HG02981 (cell line): ENCODE measurements at regions not wholly inside any gene's neighbourhood (a gene's known extent, or its start where the extent isn't known, plus 50 kb on each side); places are given as distances from the start of the nearest gene placed in this dataset.

Source experiments
- ATAC-seq: cut with Tn5 transposase; IDR thresholded peaks from one replicate; pipeline ENCODE4 v1.9.1; 2021; ENCODE audit warnings: mild to moderate bottlenecking, moderate library complexity; ENCODE audit not compliant: unreplicated experiment

DNA sequence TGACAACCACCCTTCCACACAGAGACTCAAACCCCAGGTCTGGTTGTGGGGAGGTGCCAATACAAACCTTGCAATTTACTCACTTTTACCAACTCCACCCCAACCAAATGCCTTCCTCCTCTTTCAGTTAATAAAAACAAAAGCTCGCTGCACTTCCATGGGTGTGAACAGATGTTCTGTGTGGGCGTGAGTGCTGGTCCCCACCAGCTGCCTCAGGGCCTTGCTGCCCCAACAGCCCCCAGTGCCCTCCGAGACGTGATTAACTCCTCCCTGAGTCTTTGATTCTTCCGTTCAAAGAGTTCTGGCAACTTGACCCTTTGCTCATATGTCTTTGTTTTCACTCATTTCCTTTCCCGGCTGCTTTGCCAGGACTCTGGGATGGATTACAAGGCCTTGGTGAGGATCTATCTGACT lies 258.9 kb upstream of the CXCR4 start:
- no peak for ATAC-seq

GRCh38 chr2:136376211-136376610 lies 258.3 kb upstream of the CXCR4 start:
- ATAC-seq: no peak

- peak; percentile 52 for ATAC-seq
These were observed 257.3 kb upstream of the CXCR4 start for GRCh38 chr2:136375017-136375901.

- no peak for ATAC-seq
These were observed 255.9 kb upstream of the CXCR4 start for GRCh38 chr2:136373841-136374240.

GRCh38 chr2:136373029-136373428 lies 255.1 kb upstream of the CXCR4 start:
- ATAC-seq: no peak

DNA sequence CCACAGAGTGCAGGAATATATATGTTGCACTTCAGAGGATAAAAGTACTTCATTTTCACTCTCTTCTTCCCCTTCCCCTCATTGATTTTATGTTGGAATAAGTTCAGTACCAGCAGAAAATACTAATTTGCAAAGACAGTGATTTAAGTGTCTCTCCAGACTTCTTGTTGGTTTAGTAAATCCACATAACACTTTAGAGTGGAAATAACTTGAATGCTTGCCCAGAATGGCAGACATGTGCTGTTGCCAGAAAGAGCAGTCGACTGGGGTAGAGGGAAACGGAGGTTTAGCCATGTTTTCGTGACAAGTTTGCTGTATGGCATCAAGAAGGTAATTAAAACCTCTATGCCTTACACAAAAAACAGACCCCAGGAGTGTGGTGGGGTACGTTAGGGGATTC lies 246.0 kb upstream of the CXCR4 start:
- no peak for ATAC-seq

DNA sequence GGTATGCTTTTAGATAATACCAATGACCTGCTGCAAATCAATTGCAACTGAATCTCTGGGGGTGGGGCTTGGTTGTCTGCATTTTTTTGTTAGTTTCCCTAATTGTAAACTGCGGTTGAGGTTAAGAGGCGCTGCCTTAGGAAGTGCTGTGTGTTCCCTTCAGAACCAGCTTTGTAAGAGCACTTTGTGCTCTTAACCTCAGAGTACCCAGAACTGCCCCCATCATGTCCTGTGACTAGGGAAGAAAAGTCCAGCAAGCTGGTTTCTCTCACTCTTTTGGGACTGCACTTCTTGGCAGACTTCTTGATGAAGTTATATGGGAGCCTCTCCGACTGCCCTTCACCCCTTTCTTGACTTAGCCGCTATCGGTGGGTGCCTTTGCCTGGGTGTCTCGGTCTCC lies 245.5 kb upstream of the CXCR4 start:
- ATAC-seq: no peak

GRCh38 chr2:136362676-136363390 lies 244.9 kb upstream of the CXCR4 start:
- peak; percentile 96 for ATAC-seq

GRCh38 chr2:136361521-136361920 lies 243.6 kb upstream of the CXCR4 start:
- no peak for ATAC-seq

GRCh38 chr2:136360790-136361189 lies 242.8 kb upstream of the CXCR4 start:
- no peak for ATAC-seq

DNA sequence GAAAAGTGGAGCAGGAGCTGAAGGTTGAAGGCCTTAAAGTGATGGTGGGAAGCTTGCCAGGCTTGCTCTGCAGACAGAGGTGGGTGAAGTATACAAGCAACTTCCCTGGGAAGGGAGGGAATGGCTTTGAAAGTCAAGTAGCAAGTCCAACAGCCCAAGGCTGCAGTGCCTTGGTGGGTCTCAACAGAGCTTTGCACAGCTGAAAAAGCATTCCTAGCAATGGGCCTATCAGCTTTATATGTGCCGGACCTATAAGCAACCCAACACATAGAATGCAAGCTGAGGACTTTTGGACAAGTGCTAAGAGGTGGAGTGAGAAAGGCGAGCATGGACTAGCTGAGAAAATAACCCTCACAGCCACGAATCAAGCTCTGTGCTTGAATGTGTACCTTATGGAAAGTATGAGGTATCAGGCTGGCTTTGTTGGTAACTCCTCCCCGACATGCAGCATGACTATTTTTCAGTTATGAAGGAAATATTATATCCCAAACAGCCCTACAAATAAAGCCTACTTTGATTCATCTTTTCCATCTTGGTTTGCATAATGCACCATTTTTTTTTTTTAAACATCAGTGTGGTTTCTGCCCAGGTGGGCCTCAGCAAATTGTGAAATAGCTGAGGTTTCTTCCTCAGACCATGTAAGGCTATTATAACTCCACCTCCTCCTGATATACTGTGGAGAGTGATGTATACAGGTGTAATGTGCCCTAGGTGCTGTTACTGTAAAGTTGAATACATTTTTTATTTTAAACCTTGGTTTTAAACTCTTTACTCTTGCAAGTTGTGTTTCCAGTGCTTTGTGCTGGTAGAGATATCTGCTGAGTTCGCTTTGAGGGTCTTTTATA lies 241.4 kb upstream of the CXCR4 start:
- ATAC-seq: no peak

GRCh38 chr2:136358576-136358975 lies 240.6 kb upstream of the CXCR4 start:
- ATAC-seq: no peak

DNA sequence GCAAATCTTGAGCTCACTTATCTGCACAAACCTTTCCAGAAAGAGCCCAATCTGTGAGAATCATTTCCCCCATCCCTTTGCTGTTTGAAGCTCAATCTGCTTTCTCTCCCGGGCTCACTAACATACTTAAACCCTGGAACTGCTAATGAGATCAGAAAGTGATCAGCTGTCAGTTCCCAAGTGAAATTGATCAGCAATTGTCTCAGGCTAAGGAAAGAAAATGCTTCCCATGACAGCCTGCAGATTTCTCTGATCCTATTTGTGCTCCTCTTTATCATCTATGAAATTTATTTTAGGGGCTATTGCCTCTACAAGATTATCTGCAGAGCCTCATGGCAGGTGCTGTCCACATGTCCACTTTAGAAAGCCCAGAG lies 239.0 kb upstream of the CXCR4 start:
- ATAC-seq: no peak

GRCh38 chr2:136356125-136357006 lies 238.4 kb upstream of the CXCR4 start:
- ATAC-seq: no peak

GRCh38 chr2:136351684-136352083 lies 233.7 kb upstream of the CXCR4 start:
- no peak for ATAC-seq

DNA sequence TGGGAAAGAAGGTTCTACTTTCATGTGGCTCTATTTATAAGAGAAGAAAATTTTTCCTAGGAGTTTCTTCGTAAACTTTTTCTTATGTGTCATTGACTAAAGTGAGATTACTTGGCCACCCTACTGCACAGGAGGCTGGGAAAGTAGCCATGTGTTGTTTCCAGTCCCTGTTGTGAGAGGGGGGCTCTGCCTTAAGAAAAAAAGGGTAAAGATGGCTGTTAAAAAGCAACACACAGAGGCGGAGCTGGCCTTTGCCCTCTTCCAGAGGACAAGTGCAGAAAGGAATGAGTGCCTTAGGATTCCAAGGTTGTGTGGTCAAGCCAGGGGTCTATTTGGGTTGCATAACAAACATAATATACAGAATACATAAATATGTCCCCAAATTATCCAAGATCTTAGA lies 230.0 kb upstream of the CXCR4 start:
- ATAC-seq: no peak

DNA sequence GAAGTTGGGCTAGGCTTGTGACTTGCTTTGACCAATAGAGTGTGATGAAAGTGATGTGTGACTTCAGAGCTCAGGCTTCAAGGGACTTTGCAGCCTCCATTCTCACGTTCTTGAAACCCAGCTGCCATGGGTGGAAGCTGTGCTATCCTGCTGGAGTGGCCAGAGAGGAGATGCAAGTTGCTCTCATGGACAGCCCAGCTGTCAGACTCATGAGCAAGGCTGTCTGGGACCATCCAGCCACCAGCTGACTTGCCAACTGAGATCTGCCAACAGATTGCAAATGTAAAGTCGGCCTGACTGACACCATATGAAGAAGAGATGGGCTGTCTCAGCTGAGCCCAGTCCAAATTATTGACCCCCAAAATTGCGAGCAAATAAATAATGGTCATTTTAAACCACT lies 226.4 kb upstream of the CXCR4 start:
- no peak for ATAC-seq

DNA sequence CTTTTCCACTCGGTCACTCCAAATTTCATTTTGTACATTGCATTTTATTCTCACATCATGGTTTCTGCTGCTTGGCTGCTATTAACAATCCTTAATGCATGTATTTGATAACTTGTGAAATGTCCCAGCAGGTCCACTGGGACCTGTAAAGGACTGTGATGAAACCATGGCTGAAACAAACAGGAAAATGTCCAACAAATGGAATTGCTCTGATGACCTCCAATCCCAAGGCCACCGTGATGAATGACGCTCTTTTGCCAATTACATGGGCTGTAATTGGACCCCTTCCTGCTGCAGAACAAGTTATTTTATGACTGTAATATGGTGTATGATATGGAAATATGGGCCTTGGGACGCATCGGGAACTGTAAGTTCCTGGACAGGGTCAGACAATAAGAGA lies 224.2 kb upstream of the CXCR4 start:
- no peak for ATAC-seq

- no peak for ATAC-seq
These were observed 217.0 kb upstream of the CXCR4 start for GRCh38 chr2:136334967-136335366.

DNA sequence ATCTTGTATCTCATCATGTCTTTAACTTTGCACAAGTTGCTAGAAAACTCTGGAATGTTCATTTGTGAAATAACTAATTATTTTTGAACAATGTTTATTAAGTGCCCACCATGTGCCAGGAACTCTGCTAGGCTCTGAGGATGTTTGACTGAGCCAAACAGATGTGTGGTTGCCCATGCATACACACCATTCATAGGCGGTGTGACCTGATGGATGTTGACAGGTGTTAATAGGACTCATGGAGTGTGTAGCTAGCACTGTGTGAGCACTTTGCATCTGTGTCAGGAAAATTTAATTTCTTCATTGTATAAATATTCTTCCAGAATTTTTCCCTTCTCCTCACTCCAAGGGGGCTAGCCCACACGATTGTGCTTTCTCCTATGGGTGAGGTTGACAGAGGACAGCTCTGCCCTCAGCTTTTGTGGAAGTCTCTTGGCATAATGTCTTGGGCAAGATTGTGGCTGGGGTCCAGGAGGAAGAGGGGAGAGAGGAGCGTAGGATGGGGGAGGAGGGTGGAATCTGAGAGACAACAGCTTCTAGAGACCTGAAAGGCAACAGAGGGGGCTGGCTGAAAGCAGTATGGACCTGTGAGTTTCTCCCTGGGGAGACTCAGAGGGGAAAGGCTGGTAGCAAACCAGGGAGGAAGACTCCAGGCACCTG lies 214.6 kb upstream of the CXCR4 start:
- ATAC-seq: no peak
